Stimulated activated CD8-positive, alpha-beta memory T cell treated with anti-CD3 and anti-CD28 coated beads, Interleukin-15, amount 100 ng/mL, for 1 hour (primary cell): ENCODE measurements at regions not wholly inside any gene's neighbourhood (a gene's known extent, or its start where the extent isn't known, plus 50 kb on each side); places are given as distances from the start of the nearest gene placed in this dataset.

ENCODE experiments used
- DNase-seq: peaks from one replicate; pipeline ENCODE4 v3.0.0-alpha.2; 2020; ENCODE audit warnings: low read depth

DNA sequence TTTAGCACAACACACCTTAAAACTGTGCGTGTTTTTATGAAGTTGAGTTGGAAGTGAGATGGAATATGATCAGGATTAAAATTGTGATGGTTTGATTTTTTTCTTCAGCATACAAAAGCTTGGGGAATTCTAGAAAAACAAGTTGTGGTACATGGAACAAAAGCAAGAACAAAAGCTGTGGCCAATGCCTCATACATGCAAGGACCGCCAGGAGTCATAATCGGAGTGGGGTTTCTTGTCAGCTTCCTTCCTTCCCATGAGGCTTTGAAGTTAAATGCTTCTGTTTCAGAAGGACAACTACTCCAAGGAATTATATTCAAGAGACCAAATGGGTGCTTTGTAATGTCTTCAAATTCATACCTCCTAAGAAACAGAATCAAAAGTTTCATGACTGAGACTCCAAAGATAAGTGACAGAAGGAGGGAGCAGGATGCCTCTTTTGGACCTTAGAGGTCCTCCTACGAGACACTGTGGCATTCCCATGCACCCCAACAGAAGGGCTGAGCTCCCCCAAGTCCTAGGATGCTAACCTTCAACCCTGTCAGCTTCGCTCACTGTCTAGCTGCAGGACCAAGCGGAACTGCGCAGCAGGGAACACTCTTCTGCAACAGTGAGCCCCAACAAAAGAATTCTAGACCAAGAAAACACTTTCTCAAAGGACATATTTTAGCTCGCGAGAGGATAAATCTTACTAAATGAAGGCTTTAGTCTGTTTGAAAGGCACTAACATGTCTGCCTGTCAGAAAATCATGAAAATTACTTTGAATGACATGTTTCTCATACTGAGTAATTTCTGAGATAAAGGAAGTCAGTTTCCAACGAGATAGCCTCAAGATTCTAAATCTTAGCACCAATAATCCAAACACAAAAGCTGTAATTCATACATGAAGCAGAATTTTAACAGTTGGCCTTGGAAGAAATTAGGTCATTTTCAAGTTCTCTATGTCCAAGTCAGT lies 108.5 kb upstream of the NHSL1 start:
- DNase-seq: no peak

DNA sequence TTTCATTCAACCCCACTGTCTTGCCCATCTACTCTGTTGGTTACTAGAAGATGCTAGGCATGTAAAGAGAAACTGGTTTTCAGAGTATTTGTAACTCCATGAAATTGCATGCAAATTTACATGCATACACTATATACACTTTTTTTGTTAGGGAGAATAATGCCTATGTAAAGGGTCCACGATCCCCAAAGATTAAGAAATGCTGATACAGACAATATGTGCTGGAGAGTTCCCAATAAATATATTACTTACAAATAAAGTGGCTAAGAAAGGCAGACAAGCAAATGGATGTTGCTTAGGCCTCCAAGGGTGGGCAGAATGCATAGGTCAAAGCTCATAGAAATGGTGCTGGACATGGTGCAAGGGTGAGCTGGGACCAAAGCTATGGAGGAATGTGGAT lies 109.6 kb upstream of the NHSL1 start:
- DNase-seq: no peak

DNA sequence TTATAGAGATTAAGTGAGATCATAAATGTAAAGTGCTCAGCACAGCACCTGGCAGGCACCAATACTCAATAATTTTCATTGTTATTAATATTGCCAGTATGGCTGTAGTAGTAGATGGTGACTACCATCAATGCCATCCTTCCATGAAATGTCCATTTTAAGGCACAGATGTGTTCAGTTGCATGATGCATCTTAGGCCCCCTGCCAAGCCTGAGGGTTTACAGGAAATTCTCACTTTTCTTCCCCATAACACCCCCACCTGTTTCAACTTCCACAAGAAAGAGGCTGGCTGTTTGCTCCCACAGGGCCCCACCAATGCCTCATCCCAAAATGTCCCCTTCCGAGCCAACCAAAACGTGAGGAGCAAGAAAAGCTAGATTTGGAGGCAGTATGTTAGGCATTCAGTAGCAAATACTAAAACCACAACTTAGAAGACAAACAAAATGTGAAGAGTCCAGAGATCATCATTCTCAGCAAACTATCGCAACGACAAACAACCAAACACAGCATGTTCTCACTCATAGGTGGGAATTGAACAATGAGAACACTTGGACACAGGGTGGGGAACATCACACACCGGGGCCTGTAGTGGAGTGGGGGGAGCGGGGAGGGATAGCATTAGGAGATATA lies 110.6 kb upstream of the NHSL1 start:
- no peak for DNase-seq

DNA sequence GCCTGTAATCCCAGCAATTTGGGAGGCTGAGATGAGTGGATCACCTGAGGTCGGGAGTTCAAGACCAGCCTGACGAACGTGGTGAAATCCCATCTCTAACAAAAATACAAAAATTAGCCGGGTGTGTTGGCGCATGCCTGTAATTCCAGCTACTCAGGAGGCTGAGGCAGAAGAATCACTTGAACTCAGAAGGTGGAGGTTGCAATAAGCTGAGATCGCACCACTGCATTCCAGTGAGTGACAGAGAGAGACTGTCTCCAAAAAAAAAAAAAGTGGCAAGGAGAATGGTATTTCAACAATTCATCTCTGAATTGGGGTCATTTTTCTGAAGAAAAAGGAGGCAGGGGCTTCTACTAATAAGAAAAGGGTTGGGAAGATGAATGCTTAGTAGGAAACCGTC lies 111.5 kb upstream of the NHSL1 start:
- DNase-seq: no peak

DNA sequence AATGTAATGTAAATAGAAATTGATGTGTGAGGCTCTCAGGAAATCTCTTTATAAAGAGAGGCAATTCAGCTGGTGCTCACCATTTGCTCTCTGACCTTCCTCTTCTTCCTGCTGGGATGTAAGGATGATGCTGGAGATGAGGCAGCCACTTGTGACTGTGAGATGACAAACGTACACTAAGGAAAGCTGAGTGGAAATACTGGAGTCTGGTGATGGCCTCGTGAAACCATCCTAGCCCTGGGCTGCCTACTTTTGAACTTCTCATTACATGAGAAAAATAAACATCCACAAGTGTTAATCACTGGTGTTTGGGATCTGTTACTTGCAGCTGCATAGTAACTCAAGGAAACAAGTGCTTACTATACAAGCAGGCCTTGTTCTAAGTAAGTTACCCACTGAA lies 114.9 kb upstream of the NHSL1 start:
- no peak for DNase-seq

DNA sequence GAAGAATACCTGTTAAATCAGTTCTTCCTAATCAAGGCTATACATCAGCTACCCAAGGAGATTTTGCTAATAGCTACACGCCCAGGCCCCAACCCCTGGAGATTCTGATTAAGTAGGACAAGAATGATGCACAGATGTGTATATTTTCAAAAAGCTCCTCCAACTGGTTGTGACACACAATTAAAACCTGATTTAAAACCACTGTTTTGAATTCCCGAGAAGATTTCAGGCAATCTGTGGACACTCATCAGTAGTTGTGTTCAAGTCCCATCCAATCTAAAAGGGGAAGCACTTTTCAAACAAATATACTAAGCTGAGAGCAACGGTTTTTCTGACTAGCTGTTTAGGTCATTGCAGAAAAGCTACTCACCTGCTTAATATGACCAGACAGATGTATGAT lies 118.9 kb upstream of the NHSL1 start:
- DNase-seq: no peak

DNA sequence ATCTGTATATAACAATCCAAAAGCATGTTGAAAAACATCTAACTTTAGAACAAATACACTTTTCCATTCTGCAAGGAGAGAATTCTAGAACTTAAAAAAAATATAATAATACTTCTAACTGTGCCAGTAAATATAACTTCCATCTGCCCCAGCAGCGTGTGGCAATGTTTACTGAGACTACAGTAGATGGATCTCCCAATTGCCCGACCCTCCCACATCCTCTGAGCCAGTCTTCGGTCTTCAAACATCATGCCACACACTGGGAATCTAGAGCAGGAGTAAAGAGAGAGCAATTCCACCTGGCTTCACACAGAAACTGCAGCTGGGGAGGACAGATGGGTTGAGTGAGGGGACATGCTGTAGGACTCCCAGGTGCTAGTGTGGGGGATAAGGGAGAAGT lies 121.3 kb upstream of the NHSL1 start:
- no peak for DNase-seq

DNA sequence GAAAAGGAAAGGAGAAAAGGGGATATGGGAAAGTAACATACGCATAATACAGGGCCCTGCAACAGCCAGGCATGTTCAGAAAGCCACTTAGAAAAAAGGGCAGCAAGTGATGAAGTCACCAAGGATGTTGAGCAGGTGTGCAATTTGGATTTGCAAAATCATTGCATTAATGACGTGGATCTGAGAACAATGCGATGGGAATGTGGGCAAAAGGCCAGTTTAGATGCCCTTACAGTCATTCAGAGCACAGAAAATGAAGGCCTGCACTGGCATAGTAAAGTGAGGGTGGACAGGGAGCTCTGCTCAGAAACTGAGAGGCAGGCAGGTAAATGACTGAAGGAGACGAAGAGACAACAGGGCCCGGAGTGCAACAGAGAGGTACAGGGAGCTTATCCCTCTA lies 123.7 kb upstream of the NHSL1 start:
- no peak for DNase-seq

DNA sequence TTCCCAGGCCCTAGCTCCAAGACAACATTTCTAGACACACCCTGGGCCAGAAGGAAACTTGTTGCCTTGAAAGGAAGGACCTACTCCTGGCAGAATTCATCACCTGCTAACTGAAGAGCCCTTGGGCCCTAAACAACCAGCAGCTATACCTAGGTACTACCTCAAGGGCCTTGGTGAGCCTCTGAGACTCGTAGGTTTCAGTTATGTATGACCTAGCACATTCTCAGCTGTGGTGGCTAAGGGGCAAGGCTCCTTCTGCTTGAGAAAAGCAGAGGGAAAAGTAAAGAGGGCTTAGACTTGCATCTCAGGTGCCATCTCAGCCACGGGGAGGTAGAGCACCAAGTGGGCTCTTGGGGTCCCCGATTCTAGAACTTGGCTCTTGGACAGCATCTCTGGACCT lies 132.3 kb upstream of the NHSL1 start:
- DNase-seq: no peak

DNA sequence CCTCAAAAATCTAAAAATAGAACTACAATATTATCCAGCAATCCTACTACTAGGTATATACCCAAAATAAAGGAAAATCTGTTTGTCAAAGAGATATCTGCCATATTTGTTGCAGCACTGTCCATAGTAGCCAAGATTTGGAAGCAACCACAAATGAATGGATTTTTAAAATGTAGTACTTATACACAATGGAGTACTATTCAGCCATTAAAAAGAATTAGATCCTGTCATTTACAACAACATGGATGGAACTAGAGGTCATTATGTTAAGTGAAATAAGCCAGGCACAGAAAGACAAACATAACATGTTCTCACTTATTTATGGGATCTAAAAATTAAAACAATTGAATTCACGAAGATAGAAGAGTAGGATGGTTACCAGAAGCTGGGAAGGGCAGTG lies 135.7 kb upstream of the CCDC28A start:
- DNase-seq: no peak

DNA sequence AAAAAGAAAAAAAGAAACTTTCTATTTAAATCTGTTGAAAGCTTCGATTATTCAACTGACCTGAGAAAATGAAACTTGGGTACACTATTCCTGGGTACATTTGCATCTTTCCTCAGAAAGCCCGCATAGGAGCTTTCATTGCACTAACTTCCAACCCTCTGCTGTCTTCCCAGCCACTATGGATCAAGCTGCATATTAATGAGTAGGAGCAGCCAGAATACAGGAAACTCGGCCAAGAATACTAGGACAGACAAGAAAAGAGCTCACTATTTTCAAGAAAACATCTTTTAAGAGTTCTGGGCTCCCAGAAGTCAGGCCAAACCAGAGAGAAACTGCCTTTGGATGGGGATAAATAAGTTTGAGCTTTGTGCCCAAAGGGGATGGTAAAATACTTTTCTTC lies 135.0 kb upstream of the CCDC28A start:
- no peak for DNase-seq

DNA sequence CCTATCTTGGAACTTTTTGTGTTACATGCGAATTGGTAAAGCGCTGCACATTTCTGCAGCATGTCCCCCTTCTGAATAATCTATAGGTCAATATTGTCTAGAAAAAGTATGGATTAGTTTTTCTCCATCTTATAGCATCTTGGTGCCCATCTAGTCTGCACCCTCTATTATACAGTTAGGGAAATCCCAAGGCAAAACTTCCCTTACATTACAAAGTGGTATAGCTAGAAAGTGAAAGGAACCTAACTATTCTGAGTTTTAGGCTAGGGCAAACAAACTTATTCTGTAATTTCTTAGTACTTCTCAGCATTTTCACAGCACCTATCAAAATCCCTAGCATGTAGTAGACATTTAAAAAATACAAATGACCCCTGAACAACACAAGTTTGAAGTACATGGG lies 133.5 kb upstream of the CCDC28A start:
- DNase-seq: no peak

DNA sequence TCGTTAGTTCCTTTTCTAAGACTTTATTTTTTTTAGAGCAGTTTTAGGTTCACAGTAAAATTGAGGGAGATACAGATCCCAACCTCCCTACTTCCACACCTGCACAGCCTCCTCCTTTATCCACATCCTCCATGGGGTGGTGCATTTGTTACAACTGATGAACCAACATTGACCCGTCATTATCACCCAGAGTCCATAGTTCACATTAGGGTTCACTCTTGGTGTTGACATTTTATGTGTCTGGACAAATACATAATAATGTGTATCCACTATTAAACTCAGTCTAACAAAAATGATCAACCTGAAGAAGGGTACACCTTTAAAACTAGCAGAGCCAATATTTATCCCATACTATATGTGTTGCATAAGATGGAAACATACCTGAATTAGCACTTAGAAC lies 130.4 kb upstream of the CCDC28A start:
- no peak for DNase-seq

DNA sequence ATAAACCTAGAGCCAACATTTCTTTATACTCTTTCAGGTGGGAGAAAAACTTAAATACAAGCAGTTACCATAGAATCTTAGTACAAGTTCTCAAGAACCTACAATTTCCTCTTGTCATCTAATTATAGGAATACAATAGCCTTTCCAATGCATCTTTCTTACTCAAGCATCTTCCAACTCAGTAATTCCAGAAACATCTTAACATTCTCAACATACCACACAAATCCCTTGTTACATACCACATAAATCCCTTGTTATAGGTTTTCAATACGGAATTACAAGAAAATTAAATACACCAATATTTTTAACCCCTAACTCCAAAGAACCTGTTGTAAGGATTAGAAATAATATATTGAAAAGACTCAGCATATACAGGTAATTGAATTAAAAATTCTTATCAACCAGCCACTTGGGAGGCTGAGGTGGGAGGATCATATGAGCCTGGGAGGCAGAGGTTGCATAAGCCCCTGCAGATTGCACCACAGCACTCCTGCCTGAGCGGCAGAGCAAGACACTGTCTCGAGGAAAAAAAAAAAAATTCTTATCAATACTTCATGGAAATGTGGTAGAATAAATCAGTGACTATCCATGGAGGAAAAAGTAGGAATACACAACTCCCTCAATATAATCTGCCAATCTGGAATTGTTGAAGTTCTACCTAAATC lies 127.5 kb upstream of the CCDC28A start:
- no peak for DNase-seq

DNA sequence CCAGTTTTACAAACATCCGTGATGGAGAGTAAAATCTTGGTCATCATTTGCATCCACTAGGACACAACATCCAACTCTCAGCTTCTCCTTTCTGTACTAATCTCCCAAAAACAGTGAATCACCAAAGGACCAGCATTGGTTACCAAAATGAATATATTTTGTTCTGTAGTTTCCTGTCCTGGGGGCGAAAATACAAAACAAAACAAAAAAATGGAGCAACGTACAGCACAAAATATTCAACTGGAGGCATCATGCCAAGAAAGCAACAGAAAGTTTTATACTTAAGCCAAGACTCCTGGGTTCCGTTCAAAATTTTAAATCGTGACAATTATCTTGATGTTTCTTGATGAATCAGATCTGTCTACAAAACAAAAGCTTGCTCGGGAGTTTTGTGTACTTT lies 126.6 kb upstream of the CCDC28A start:
- DNase-seq: no peak

DNA sequence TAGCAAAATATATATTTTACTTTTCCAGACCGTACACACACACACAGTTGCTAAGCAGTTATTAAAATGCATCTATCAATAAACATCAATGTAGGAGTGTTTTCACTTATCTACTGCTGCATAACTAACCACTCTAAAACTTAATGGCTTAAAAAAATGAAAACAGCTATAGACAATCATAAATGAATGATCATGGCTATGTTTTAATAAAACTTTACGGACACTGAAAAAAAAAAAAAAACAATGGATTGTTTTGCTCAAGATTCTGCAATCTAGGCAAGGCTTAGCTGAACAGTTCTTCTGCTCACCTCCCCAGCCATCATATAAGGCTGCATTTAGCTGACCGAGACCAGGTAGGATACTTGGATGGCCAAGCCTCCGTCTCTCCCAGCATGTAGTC lies 125.4 kb upstream of the CCDC28A start:
- DNase-seq: no peak

DNA sequence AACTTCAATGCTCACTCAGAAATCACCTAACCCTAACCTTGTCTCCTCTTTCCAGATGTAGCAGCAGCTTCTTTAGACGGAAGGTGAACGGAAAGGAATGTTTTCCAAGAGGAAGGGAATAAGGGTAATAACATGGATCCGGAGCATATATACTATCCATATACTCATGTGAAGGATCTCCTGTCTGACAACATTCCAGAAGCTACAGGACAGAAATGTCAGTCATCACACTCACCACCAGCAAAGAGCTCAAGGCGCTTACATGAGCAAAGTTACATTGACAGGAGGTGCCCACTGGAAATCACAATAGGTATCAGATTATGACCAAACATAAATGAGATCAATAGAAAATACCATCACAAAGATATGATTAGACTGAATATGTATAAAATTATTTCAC lies 122.1 kb upstream of the CCDC28A start:
- no peak for DNase-seq

DNA sequence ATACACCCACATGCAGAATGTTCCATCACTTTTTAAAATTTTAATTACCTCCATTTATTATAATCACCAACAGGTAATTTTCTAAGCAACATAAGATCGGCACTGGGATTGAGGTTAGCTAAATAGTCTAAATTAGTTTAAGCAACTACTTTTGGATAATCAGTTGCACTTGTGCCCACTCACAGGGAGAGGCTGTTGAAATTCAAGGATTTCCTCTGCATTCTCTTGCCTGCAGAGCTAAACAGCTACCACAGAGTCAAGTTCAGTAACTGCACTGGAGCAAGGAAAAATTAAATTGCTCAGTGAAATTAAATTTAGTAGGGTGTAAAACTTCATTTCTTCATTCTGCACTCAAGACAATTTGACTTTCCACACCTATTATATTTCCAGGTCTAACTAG lies 120.7 kb upstream of the CCDC28A start:
- no peak for DNase-seq

DNA sequence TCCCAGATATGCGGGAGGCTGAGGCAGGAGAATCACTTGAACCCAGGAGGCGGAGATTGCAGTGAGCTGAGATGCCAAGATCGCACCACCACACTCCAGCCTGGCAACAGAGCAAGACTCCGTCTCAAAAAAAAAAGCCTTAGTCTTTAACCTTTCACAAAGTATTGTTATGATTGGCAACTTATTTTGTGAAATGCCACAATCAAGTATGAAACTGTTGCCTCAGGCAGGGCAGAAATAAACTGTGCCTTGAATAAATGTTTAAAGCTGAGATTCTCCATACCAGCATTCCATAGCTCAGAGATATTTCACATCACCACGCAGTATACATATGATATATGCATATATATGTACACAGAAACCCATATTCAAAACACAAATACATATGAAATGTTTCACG lies 120.1 kb upstream of the CCDC28A start:
- no peak for DNase-seq

DNA sequence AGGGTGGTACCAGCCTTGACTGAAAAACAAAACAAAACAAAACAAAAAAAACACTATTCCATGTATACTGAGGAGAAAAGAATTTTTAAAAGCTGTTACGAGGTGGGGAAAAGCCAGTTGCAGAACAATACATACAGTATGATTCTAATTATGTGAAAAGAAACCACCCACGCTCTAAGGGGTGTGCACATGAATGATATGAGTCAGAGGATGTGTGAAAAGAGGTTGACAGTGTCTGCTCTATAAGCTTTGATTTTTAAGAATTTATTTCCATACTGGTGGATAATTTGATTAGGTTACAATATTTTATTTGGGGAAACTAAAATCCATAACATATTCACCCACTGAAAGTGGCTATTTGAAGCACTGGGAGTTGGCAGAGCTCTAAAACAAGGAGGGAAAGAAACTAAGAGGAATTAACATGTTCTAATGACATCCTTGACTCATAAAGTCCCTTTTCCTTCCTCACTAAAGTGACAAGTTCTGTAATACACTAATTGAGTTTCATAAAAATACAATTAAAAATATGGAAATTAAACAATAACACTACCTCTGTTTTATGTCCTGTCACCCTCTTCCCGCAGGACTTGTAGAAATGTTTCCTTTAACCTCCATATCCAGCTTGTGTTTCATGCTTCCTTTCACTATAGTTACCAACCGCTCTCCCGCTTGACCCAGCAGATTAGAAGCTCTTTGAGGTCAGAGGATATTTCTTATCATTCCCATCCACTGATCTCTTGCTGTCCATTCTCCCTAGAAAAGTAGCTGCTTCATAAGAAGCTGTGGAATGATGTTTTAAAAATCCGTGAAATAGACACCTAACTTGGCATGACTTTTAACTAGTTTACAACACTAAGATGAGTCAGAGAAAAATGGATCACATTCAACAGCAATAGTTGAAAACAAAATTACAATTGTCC lies 118.6 kb upstream of the CCDC28A start:
- no peak for DNase-seq

DNA sequence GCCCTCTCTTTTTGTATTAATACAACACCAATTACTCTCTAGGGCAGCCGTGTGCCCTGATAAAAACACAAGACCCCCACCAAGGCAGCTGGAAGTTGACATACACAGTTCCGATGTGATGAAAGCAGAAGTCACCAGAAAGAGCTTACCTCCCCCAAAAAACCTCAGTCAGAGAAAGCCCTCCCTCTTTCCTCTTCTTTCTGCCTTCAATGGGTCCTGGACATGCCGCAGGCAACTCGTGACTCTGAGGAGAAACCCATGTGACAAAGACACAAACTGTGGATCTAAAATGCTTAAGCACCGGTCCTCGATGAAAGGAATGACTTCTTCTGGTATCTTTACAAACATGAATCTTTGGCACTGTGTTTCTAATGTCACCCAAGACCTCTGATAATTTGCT lies 117.7 kb upstream of the CCDC28A start:
- no peak for DNase-seq
